Mesenchymal stem cell (in vitro differentiated cells and primary cell): ENCODE measurements at regions not wholly inside any gene's neighbourhood (a gene's known extent, or its start where the extent isn't known, plus 50 kb on each side); places are given as distances from the start of the nearest gene placed in this dataset.

ENCODE experiments used
- DNase-seq: peaks from one replicate; pipeline ENCODE4 v3.0.0-alpha.2; 2013
- H2AFZ ChIP-seq: one replicate; pipeline ENCODE4 v1.6.1; 2013; ENCODE audit warnings: low read depth, mild to moderate bottlenecking, control low read depth, inconsistent platforms, low read length, moderate library complexity
- H2AK5ac ChIP-seq: 2 replicates; pipeline ENCODE4 v1.6.1; 2013; ENCODE audit warnings: low read length, moderate library complexity, mild to moderate bottlenecking, inconsistent platforms; ENCODE audit not compliant: severe bottlenecking
- H2BK120ac ChIP-seq: one replicate; pipeline ENCODE4 v1.6.1; 2013; ENCODE audit warnings: low read depth, mild to moderate bottlenecking, inconsistent platforms, low read length, moderate library complexity
- H2BK12ac ChIP-seq, 2 experiments: one replicate each; pipeline ENCODE4 v1.6.1; 2013; ENCODE audit warnings: inconsistent platforms in 2 of 2, low read length in 2 of 2, mild to moderate bottlenecking in 2 of 2, moderate library complexity in 2 of 2, control low read depth in 1 of 2
- H2BK15ac ChIP-seq: one replicate; pipeline ENCODE4 v1.6.1; 2013; ENCODE audit warnings: mild to moderate bottlenecking, low read depth, inconsistent platforms; ENCODE audit not compliant: poor library complexity, severe bottlenecking
- H2BK5ac ChIP-seq: 2 replicates; pipeline ENCODE4 v1.6.1; 2013; ENCODE audit warnings: low read depth, mild to moderate bottlenecking, low read length, control low read depth, inconsistent platforms; ENCODE audit not compliant: poor library complexity, severe bottlenecking
- H3K14ac ChIP-seq, 2 experiments: one replicate each; pipeline ENCODE4 v1.6.1; 2013; ENCODE audit warnings: inconsistent platforms in 2 of 2, low read length in 2 of 2, control low read depth in 1 of 2, mild to moderate bottlenecking in 1 of 2, moderate library complexity in 1 of 2
- H3K18ac ChIP-seq, 2 experiments: one replicate each; pipeline ENCODE4 v1.6.1; 2013; ENCODE audit warnings: inconsistent platforms in 2 of 2, low read length in 2 of 2, control low read depth in 1 of 2, low read depth in 1 of 2, mild to moderate bottlenecking in 1 of 2
- H3K23ac ChIP-seq, 2 experiments: one replicate each; pipeline ENCODE4 v1.6.1; 2013; ENCODE audit warnings: inconsistent platforms in 2 of 2, low read length in 2 of 2, mild to moderate bottlenecking in 2 of 2, moderate library complexity in 2 of 2, control low read depth in 1 of 2
- H3K27ac ChIP-seq: 2 replicates; pipeline ENCODE4 v1.5.1; 2013; ENCODE audit warnings: mild to moderate bottlenecking, moderate library complexity, low read length, control low read depth, inconsistent platforms; ENCODE audit not compliant: poor library complexity, severe bottlenecking
- H3K27me3 ChIP-seq, 2 experiments: 2 replicates each; pipeline versions ENCODE4 v1.6.1 to v1.7.0; 2013; ENCODE audit warnings: low read length in 2 of 2, mild to moderate bottlenecking in 2 of 2, moderate library complexity in 2 of 2, control low read depth in 1 of 2, inconsistent platforms in 1 of 2; ENCODE audit not compliant: control insufficient read depth in 1 of 2, insufficient read depth in 1 of 2
- H3K36me3 ChIP-seq, 2 experiments: 2 replicates each; pipeline versions ENCODE4 v1.6.1 to v1.7.0; 2013; ENCODE audit warnings: low read length in 2 of 2, control low read depth in 1 of 2, inconsistent platforms in 1 of 2, low read depth in 1 of 2, mild to moderate bottlenecking in 1 of 2; ENCODE audit not compliant: insufficient read depth in 2 of 2, control insufficient read depth in 1 of 2
- H3K4ac ChIP-seq, 2 experiments: one replicate each; pipeline ENCODE4 v1.6.1; 2013; ENCODE audit warnings: inconsistent platforms in 2 of 2, low read length in 2 of 2, mild to moderate bottlenecking in 2 of 2, moderate library complexity in 2 of 2, control low read depth in 1 of 2, low read depth in 1 of 2
- H3K4me1 ChIP-seq: 2 replicates; pipeline ENCODE4 v1.6.1; 2013; ENCODE audit warnings: low read depth, low read length, control low read depth; ENCODE audit not compliant: control insufficient read depth, insufficient read depth
- H3K4me2 ChIP-seq: 2 replicates; pipeline ENCODE4 v1.6.1; 2013; ENCODE audit warnings: low read length, mild to moderate bottlenecking, inconsistent platforms; ENCODE audit not compliant: poor library complexity, severe bottlenecking
- H3K4me3 ChIP-seq, 2 experiments: 2 replicates each; pipeline versions ENCODE4 v1.5.1 to v1.7.0; 2013; ENCODE audit warnings: low read length in 2 of 2, mild to moderate bottlenecking in 2 of 2, control low read depth in 1 of 2, low read depth in 1 of 2; ENCODE audit not compliant: insufficient read depth in 1 of 2
- H3K79me1 ChIP-seq: replicated peaks from 2 replicates; pipeline ENCODE4 v1.6.1; 2013; ENCODE audit warnings: mild to moderate bottlenecking, control low read depth, low read length, inconsistent platforms; ENCODE audit not compliant: poor library complexity, severe bottlenecking
- H3K9ac ChIP-seq: 2 replicates; pipeline ENCODE4 v1.7.0; 2013; ENCODE audit warnings: mild to moderate bottlenecking, low read length, moderate library complexity
- H3K9me3 ChIP-seq: 2 replicates; pipeline ENCODE4 v1.7.0; 2013; ENCODE audit warnings: mild to moderate bottlenecking, low read length; ENCODE audit not compliant: control insufficient read depth
- H4K8ac ChIP-seq: one replicate; pipeline ENCODE4 v1.6.1; 2013; ENCODE audit warnings: inconsistent platforms, mild to moderate bottlenecking, low read length, moderate library complexity
- H4K91ac ChIP-seq: one replicate; pipeline ENCODE4 v1.6.1; 2013; ENCODE audit warnings: mild to moderate bottlenecking, low read length, inconsistent platforms
- WGBS: methylation state at CpG from one replicate; pipeline ENCODE4 v1.1.7; 2013; ENCODE audit warnings: mixed read lengths; 5-methylcytosine and 5-hydroxymethylcytosine counted together

DNA sequence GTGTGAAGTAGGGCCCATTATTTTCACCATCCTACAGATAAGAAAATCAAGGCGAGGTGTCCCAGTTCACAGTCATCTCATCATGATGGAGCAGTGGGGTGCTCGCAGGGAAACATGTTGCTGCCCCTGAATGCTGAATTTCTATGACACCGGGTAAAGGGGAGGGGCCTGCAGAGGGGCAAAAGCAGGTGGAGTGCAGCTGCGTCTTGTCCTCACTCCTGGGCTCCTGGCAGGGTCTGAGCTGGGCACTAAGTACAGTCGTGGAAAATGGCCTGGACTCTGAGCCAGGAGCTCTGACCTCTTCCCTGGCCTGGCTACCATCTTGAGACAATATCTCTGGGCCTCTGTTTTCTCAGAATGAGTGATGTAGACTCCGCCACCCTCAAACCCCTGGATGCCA lies 253.1 kb upstream of the PITRM1 start:
- Histone ChIP-seq H2AFZ (peak overlapping the region; percentile 33), H3K18ac (peak overlapping the region; percentile 85 to 92), H3K9ac (no peak overlapping the region), H3K14ac (peak overlapping the region in 1 of 2 experiments; percentile 76), H2BK5ac (peak overlapping the region; percentile 96), H4K8ac (peak overlapping the region; percentile 84), H3K9me3 (no peaks in the 10 kb centered on the region), H3K27me3 (no peaks in the 10 kb centered on the region), H2BK12ac (peak overlapping the region; percentile 95 to 97), H3K79me1 (no peaks in the 10 kb centered on the region), H3K4me3 (no peak overlapping the region), H3K4ac (peak overlapping the region; percentile 94 to 97), H2BK15ac (no peak overlapping the region), H3K27ac (peak overlapping the region; percentile 97), H3K36me3 (peaks cover 0 to 5% of the 10 kb centered on the region in 2 experiments), H2BK120ac (peak overlapping the region; percentile 96), H2AK5ac (peak overlapping the region; percentile 94), H3K4me1 (peaks cover 33% of the 10 kb centered on the region), H4K91ac (peak overlapping the region; percentile 29), H3K4me2 (no peak overlapping the region), H3K23ac (no peak overlapping the region)
- WGBS: 63% methylated on average over 5 of the region's 6 CpGs
- DNase-seq: no peak

DNA sequence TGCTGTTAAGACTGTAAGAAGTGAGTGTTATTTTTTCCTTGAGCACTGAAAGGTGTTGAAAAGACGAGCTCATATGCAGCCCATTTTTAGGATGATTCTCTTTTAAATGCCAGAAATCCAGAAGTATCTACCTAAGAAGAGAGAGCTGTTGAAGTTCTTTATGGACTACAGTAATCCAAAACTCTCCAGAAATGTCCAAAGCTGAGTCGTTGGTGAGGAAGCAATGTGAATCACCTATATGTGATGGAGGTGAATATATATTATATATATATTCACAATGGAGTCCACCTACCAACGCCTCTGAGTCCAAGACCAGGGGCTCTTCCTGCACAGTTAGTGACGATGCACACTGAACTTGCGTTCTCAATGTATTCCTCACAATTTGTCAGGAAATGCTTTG lies 252.7 kb upstream of the PITRM1 start:
- Histone ChIP-seq H2BK5ac (peak overlapping the region; percentile 96), H3K4me2 (no peak overlapping the region), H3K14ac (no peak overlapping the region), H2BK120ac (peak overlapping the region; percentile 96), H3K9me3 (no peaks in the 10 kb centered on the region), H2AFZ (no peak overlapping the region), H2BK15ac (no peak overlapping the region), H3K18ac (peak overlapping the region; percentile 85 to 92), H3K4ac (peak overlapping the region; percentile 94 to 97), H3K23ac (peak overlapping the region in 1 of 2 experiments; percentile 62), H2AK5ac (peak overlapping the region; percentile 94), H3K9ac (no peak overlapping the region), H4K8ac (no peak overlapping the region), H2BK12ac (peak overlapping the region; percentile 95 to 97), H3K36me3 (peaks cover 0 to 5% of the 10 kb centered on the region in 2 experiments), H4K91ac (peak overlapping the region; percentile 29), H3K4me3 (no peak overlapping the region), H3K27me3 (no peaks in the 10 kb centered on the region), H3K27ac (peak overlapping the region; percentile 97), H3K4me1 (peaks cover 33% of the 10 kb centered on the region), H3K79me1 (no peaks in the 10 kb centered on the region)
- DNase-seq: peak; percentile 20
- 83% methylated on average over 4 of the region's 5 CpGs for WGBS

DNA sequence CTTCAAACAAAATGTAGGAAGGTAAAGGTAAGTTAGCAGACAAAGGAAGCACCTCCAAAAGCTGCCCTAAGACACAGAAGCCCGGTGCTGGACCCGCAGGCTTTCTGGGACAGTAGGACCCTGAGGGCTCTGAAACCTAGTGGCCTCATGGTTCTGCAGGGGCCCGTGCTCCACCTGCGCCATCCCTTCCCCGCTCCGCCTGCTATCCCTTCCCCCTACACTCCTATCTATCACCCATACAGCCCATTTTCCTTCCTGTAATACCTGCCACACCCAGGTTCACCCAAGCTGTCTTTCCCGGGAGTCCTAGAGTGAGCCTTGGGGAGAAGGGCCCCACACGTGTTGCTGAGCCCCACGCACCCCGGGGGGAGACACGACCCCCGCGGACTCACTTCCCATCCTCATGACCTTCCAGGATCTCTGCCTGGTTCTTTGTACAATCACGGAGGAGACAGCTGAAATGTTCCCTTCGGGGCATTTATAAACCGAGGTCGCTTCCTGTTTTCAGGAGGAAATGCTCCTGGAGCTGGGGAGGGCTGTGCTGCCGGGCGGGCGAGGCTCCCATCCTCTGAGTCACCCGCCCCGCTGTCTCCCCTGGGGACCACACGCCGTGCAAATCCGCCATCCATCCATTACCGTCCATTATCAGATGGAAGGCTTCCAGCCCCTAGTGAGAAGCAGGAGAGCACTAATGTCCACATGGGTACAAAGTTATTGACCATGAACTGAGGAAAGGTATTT lies 251.7 kb upstream of the PITRM1 start:
- Histone ChIP-seq H3K4me1 (peaks cover 29% of the 10 kb centered on the region), H3K9ac (no peak overlapping the region), H3K18ac (peak overlapping the region; percentile 88 to 95)

DNA sequence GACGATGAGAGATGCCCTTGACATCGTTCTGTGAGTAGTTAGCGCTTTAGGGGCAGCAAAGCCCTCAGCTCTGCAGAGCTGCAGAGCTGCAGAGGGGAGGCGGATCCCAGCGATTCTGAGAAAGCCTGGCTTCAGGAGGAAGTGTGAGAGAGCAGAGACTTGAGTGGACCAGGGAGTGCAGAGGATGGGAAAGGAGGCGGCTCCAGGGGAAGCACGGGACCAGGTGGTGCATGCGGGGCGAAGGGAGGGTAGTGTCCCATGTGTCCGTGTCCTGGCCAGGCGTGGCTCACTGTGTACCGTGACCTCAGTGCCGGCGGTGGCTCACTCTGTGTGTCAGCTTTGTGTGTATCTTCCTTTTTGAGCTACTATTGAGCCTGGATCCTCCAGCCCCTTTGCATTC lies 250.8 kb upstream of the PITRM1 start:
- H2BK120ac ChIP-seq: peak overlapping the region; percentile 97
- H3K9me3 ChIP-seq: no peaks in the 10 kb centered on the region
- no peaks in the 10 kb centered on the region for H3K79me1 ChIP-seq
- no peak overlapping the region for H2BK5ac ChIP-seq
- no peak overlapping the region for H2AFZ ChIP-seq
- peak overlapping the region in 1 of 2 experiments; percentile 50 for H3K14ac ChIP-seq
- H3K9ac ChIP-seq: no peak overlapping the region
- peaks cover 0 to 5% of the 10 kb centered on the region in 2 experiments for H3K36me3 ChIP-seq
- H3K4me2 ChIP-seq: no peak overlapping the region
- peak overlapping the region; percentile 76 to 99 for H2BK12ac ChIP-seq
- WGBS: 92% methylated on average over 14 of the region's 14 CpGs
- H4K91ac ChIP-seq: peak overlapping the region; percentile 85
- peak overlapping the region; percentile 95 to 96 for H3K18ac ChIP-seq
- no peak for DNase-seq
- H4K8ac ChIP-seq: peak overlapping the region; percentile 98
- peak overlapping the region; percentile 91 for H2BK15ac ChIP-seq
- peaks cover 28% of the 10 kb centered on the region for H3K4me1 ChIP-seq
- H3K4me3 ChIP-seq: no peak overlapping the region
- H2AK5ac ChIP-seq: peak overlapping the region; percentile 16
- peak overlapping the region; percentile 57 to 95 for H3K4ac ChIP-seq
- no peak overlapping the region for H3K27ac ChIP-seq
- H3K23ac ChIP-seq: peak overlapping the region in 1 of 2 experiments; percentile 1
- no peaks in the 10 kb centered on the region for H3K27me3 ChIP-seq

More for the DNA sequence above, 251.7 kb upstream of the PITRM1 start:
- Histone ChIP-seq H3K9me3 (no peaks in the 10 kb centered on the region), H3K14ac (no peak overlapping the region), H3K27me3 (no peaks in the 10 kb centered on the region), H3K79me1 (no peaks in the 10 kb centered on the region), H2BK5ac (peak overlapping the region; percentile 19), H2BK15ac (peak overlapping the region; percentile 98), H2AK5ac (peak overlapping the region; percentile 16), H2BK120ac (peak overlapping the region; percentile 97), H3K36me3 (peaks cover 0 to 5% of the 10 kb centered on the region in 2 experiments), H2BK12ac (peak overlapping the region; percentile 50 to 76), H3K4me2 (peak overlapping the region; percentile 16), H3K23ac (no peak overlapping the region), H3K4ac (peak overlapping the region; percentile 57 to 95), H3K27ac (peak overlapping the region; percentile 97), H3K4me3 (no peak overlapping the region), H2AFZ (peak overlapping the region; percentile 72), H4K8ac (peak overlapping the region; percentile 98), H4K91ac (peak overlapping the region; percentile 85)
- peak; percentile 82 for DNase-seq
- 28% methylated on average over 22 of the region's 26 CpGs for WGBS
